Neural progenitor cell (in vitro differentiated cells): ENCODE measurements at regions not wholly inside any gene's neighbourhood (a gene's known extent, or its start where the extent isn't known, plus 50 kb on each side); places are given as distances from the start of the nearest gene placed in this dataset.

Experiments
- DNase-seq: peaks from one replicate; pipeline ENCODE4 v3.0.0-alpha.2; 2016; ENCODE audit warnings: low spot score
- H2AFZ ChIP-seq: fragments of 200-600 bp; sonication (generic); replicated peaks from 2 replicates; pipeline ENCODE4 v1.6.1; 2016; ENCODE audit warnings: antibody characterized with exemption
- H3F3A ChIP-seq: fragments of 200-600 bp; sonication (generic); 2 replicates; pipeline ENCODE4 v1.6.1; 2016; ENCODE audit warnings: antibody characterized with exemption, low read depth
- H3K27ac ChIP-seq: fragments of 200-600 bp; sonication (generic); 2 replicates; pipeline ENCODE4 v1.5.1; 2016; ENCODE audit warnings: mild to moderate bottlenecking
- H3K27me3 ChIP-seq: fragments of 200-600 bp; sonication (generic); 2 replicates; pipeline ENCODE4 v1.6.1; 2016; ENCODE audit warnings: mild to moderate bottlenecking, moderate library complexity
- H3K36me3 ChIP-seq: fragments of 200-600 bp; sonication (generic); 2 replicates; pipeline ENCODE4 v1.5.1; 2016
- H3K4me1 ChIP-seq: fragments of 200-600 bp; sonication (generic); 2 replicates; pipeline ENCODE4 v1.6.1; 2016; ENCODE audit warnings: mixed run types
- H3K4me2 ChIP-seq: fragments of 200-600 bp; sonication (generic); 2 replicates; pipeline ENCODE4 v1.6.1; 2016
- H3K4me3 ChIP-seq: fragments of 200-600 bp; sonication (generic); 2 replicates; pipeline ENCODE4 v1.5.1; 2016
- H3K79me2 ChIP-seq: fragments of 200-600 bp; sonication (generic); 2 replicates; pipeline ENCODE4 v1.6.1; 2016; ENCODE audit warnings: low read depth
- H3K9ac ChIP-seq: fragments of 200-600 bp; sonication (generic); 2 replicates; pipeline ENCODE4 v1.6.1; 2016
- H3K9me3 ChIP-seq: fragments of 200-600 bp; sonication (generic); 2 replicates; pipeline ENCODE4 v1.5.1; 2016; ENCODE audit warnings: low read depth
- H4K20me1 ChIP-seq: fragments of 200-600 bp; sonication (generic); 2 replicates; pipeline ENCODE4 v1.6.1; 2016; ENCODE audit warnings: low read depth
- H3K27ac Mint-ChIP-seq: 3 replicates; pipeline ENCODE4 v1.8.0; 2021; ENCODE audit warnings: mixed read lengths
- H3K27me3 Mint-ChIP-seq: 2 replicates; pipeline ENCODE4 v1.8.0; 2022; ENCODE audit warnings: low read depth, mild to moderate bottlenecking, inconsistent platforms, moderate library complexity, mixed read lengths; ENCODE audit not compliant: insufficient read depth
- H3K36me3 Mint-ChIP-seq: 3 replicates; pipeline ENCODE4 v1.8.0; 2021; ENCODE audit warnings: mixed read lengths
- H3K4me1 Mint-ChIP-seq: 3 replicates; pipeline ENCODE4 v1.8.0; 2021; ENCODE audit warnings: mixed read lengths
- H3K4me3 Mint-ChIP-seq: 3 replicates; pipeline ENCODE4 v1.8.0; 2021; ENCODE audit warnings: mild to moderate bottlenecking, moderate library complexity, mixed read lengths
- H3K9me3 Mint-ChIP-seq: 3 replicates; pipeline ENCODE4 v1.8.0; 2020; ENCODE audit warnings: mixed read lengths
- CTCF ChIP-seq: fragments of 200-600 bp; sonication (generic); IDR thresholded peaks from 2 replicates; pipeline ENCODE4 v1.5.1; 2017; ENCODE audit warnings: antibody characterized with exemption, mild to moderate bottlenecking
- EZH2 ChIP-seq: fragments of 200-600 bp; sonication (generic); IDR thresholded peaks from 2 replicates; pipeline ENCODE4 v1.6.1; 2017; ENCODE audit warnings: antibody characterized with exemption, mild to moderate bottlenecking, moderate library complexity
- EZH2phosphoT487 ChIP-seq: fragments of 200-600 bp; sonication (generic); IDR thresholded peaks from 2 replicates; pipeline ENCODE4 v1.6.1; 2017; ENCODE audit warnings: antibody characterized with exemption

- no peaks in the 10 kb centered on the region for H3K9me3 ChIP-seq
- H3K27ac Mint-ChIP-seq = no peak overlapping the region
- H3K27me3 ChIP-seq = no peaks in the 10 kb centered on the region
- no peak overlapping the region for H2AFZ ChIP-seq
- no peak overlapping the region for H3K4me2 ChIP-seq
- H3K9me3 Mint-ChIP-seq = peaks cover 6% of the 10 kb centered on the region
- no peaks in the 10 kb centered on the region for H3F3A ChIP-seq
- no peak overlapping the region for H3K27ac ChIP-seq
- H3K4me3 Mint-ChIP-seq = no peak overlapping the region
- H3K36me3 ChIP-seq = no peaks in the 10 kb centered on the region
- no peak overlapping the region for H3K4me3 ChIP-seq
- H3K9ac ChIP-seq = no peak overlapping the region
- no peaks in the 10 kb centered on the region for H3K4me1 Mint-ChIP-seq
- H3K27me3 Mint-ChIP-seq = peaks cover 4% of the 10 kb centered on the region
- H3K79me2 ChIP-seq = no peaks in the 10 kb centered on the region
- DNase-seq = no peak
- H3K36me3 Mint-ChIP-seq = no peaks in the 10 kb centered on the region
- no peaks in the 10 kb centered on the region for H4K20me1 ChIP-seq
- no peaks in the 10 kb centered on the region for H3K4me1 ChIP-seq
- no peak for TF ChIP-seq EZH2
- no peak for TF ChIP-seq EZH2phosphoT487
- no peak for TF ChIP-seq CTCF
Measured at GRCh38 chr3:189516039-189516438, 115.2 kb upstream of the TP63 start.

GRCh38 chr3:189517981-189518380 is 113.2 kb upstream of the TP63 start:
- H3K79me2 ChIP-seq = no peaks in the 10 kb centered on the region
- H3K4me1 Mint-ChIP-seq = no peaks in the 10 kb centered on the region
- H3K4me3 Mint-ChIP-seq = no peak overlapping the region
- H3F3A ChIP-seq = no peaks in the 10 kb centered on the region
- H3K4me1 ChIP-seq = no peaks in the 10 kb centered on the region
- no peaks in the 10 kb centered on the region for H3K9me3 ChIP-seq
- H2AFZ ChIP-seq = no peak overlapping the region
- H3K27ac ChIP-seq = no peak overlapping the region
- H3K27me3 Mint-ChIP-seq = peaks cover 4% of the 10 kb centered on the region
- H3K4me2 ChIP-seq = no peak overlapping the region
- peaks cover 6% of the 10 kb centered on the region for H3K9me3 Mint-ChIP-seq
- no peak overlapping the region for H3K27ac Mint-ChIP-seq
- H3K9ac ChIP-seq = no peak overlapping the region
- no peaks in the 10 kb centered on the region for H3K36me3 Mint-ChIP-seq
- TF ChIP-seq EZH2 (no peak), CTCF (no peak), EZH2phosphoT487 (no peak)
- H3K27me3 ChIP-seq = no peaks in the 10 kb centered on the region
- H4K20me1 ChIP-seq = no peaks in the 10 kb centered on the region
- H3K36me3 ChIP-seq = no peaks in the 10 kb centered on the region
- DNase-seq = no peak
- no peak overlapping the region for H3K4me3 ChIP-seq

GRCh38 chr3:189519458-189519857 is 111.7 kb upstream of the TP63 start:
- H4K20me1 ChIP-seq = no peaks in the 10 kb centered on the region
- Mint-ChIP-seq H3K4me3 (no peak overlapping the region), H3K27ac (no peak overlapping the region), H3K4me1 (no peaks in the 10 kb centered on the region), H3K27me3 (peaks cover 4% of the 10 kb centered on the region), H3K36me3 (no peaks in the 10 kb centered on the region), H3K9me3 (peaks cover 6% of the 10 kb centered on the region)
- H3K4me3 ChIP-seq = no peak overlapping the region
- no peak overlapping the region for H2AFZ ChIP-seq
- TF ChIP-seq CTCF = no peak
- no peak for TF ChIP-seq EZH2phosphoT487
- no peak for TF ChIP-seq EZH2
- H3K27ac ChIP-seq = no peak overlapping the region
- no peak overlapping the region for H3K4me2 ChIP-seq
- H3K36me3 ChIP-seq = no peaks in the 10 kb centered on the region
- no peaks in the 10 kb centered on the region for H3K4me1 ChIP-seq
- no peaks in the 10 kb centered on the region for H3K9me3 ChIP-seq
- no peak for DNase-seq
- H3K79me2 ChIP-seq = no peaks in the 10 kb centered on the region
- no peak overlapping the region for H3K9ac ChIP-seq
- H3F3A ChIP-seq = no peaks in the 10 kb centered on the region
- no peaks in the 10 kb centered on the region for H3K27me3 ChIP-seq

- H3K27me3 Mint-ChIP-seq = no peaks in the 10 kb centered on the region
- Histone ChIP-seq H3K36me3 (no peaks in the 10 kb centered on the region), H2AFZ (no peak overlapping the region), H3K4me3 (no peak overlapping the region), H3F3A (no peaks in the 10 kb centered on the region), H3K9ac (no peak overlapping the region), H3K9me3 (no peaks in the 10 kb centered on the region), H3K79me2 (no peaks in the 10 kb centered on the region), H4K20me1 (no peaks in the 10 kb centered on the region), H3K27me3 (no peaks in the 10 kb centered on the region), H3K4me2 (no peak overlapping the region), H3K27ac (no peak overlapping the region), H3K4me1 (no peaks in the 10 kb centered on the region)
- no peaks in the 10 kb centered on the region for H3K36me3 Mint-ChIP-seq
- TF ChIP-seq EZH2phosphoT487 (no peak), EZH2 (no peak)
- H3K4me3 Mint-ChIP-seq = no peak overlapping the region
- H3K9me3 Mint-ChIP-seq = no peaks in the 10 kb centered on the region
- no peak for DNase-seq
- no peak overlapping the region for H3K27ac Mint-ChIP-seq
- H3K4me1 Mint-ChIP-seq = no peaks in the 10 kb centered on the region
Measured at GRCh38 chr3:189529468-189529867, 101.7 kb upstream of the TP63 start.
